ENCODE measurements at regions not wholly inside any gene's neighbourhood (a gene's known extent, or its start where the extent isn't known, plus 50 kb on each side); places are given as distances from the start of the nearest gene placed in this dataset.

GRCh38 chr5:101260857-101261256 is 357.8 kb upstream of the ST8SIA4 start:
- Histone ChIP-seq H2AFZ (ENCODE audit: low read depth, low read length) (no peak overlapping the region), H3K4me2 (ENCODE audit: insufficient read depth, low read length) (no peak overlapping the region), H3K4me3 (replicated peaks in 1 of 3; ENCODE audit: insufficient read depth in 1 of 3, low read depth in 1 of 3, low read length in 3 of 3) (no peak overlapping the region), H3K27me3 (ENCODE audit: control insufficient read depth in 2 of 2, insufficient read depth in 2 of 2, low read length in 2 of 2) (no peaks in the 10 kb centered on the region), H3K9me1 (replicated peaks; ENCODE audit: control insufficient read depth, extremely low read depth, insufficient read depth, low read length) (no peaks in the 10 kb centered on the region), H3K36me3 (ENCODE audit: control insufficient read depth in 2 of 2, extremely low read depth in 1 of 2, insufficient read depth in 2 of 2, low read length in 2 of 2) (no peaks in the 10 kb centered on the region), H3K9ac (replicated peaks; ENCODE audit: extremely low read depth, insufficient read depth, low read length) (no peak overlapping the region), H3K9me3 (replicated peaks; ENCODE audit: control insufficient read depth, insufficient read depth, low read length) (no peaks in the 10 kb centered on the region), H3K4me1 (ENCODE audit: control insufficient read depth, extremely low read depth, insufficient read depth, low read length) (no peaks in the 10 kb centered on the region), H3K79me2 (ENCODE audit: control insufficient read depth, insufficient read depth, low read length) (no peaks in the 10 kb centered on the region), H4K20me1 (replicated peaks; ENCODE audit: control insufficient read depth, extremely low read depth, insufficient read depth, low read length) (no peaks in the 10 kb centered on the region), H3K27ac (ENCODE audit: insufficient read depth, low read depth, low read length) (no peak overlapping the region)
- ChIA-PET CTCF (no interaction called here), POLR2A (no interaction called here)
- TF ChIP-seq POLR2AphosphoS5 (IDR thresholded peaks at IDR 0.05; ENCODE audit: insufficient read depth, low read depth, low read length) (no peak), FOS (IDR thresholded peaks at IDR 0.05; ENCODE audit: borderline replicate concordance, insufficient read depth, low read length) (no peak), GATA2 (IDR thresholded peaks at IDR 0.05; ENCODE audit: insufficient read depth, insufficient read length, low read depth, low read length) (no peak)
- DNase-seq (ENCODE audit: low read depth, low spot score) (no peak), FAIRE-seq (no peak)
- no TSS peak for BruUV-seq (replicated peaks)
- dilution Hi-C loops (cut with MboI; ENCODE audit: extremely low pct_ligation_motif_present, low sequenced_read_pairs) (no loop called here), intact Hi-C loops (cut with micrococcal nuclease) (no loop called here)

- Histone ChIP-seq H3K4me2 (ENCODE audit: insufficient read depth, low read length) (no peak overlapping the region), H3K9me1 (replicated peaks; ENCODE audit: control insufficient read depth, extremely low read depth, insufficient read depth, low read length) (no peaks in the 10 kb centered on the region), H3K4me3 (replicated peaks in 1 of 3; ENCODE audit: insufficient read depth in 1 of 3, low read depth in 1 of 3, low read length in 3 of 3) (no peak overlapping the region), H3K79me2 (ENCODE audit: control insufficient read depth, insufficient read depth, low read length) (no peaks in the 10 kb centered on the region), H2AFZ (ENCODE audit: low read depth, low read length) (no peak overlapping the region), H3K27me3 (ENCODE audit: control insufficient read depth in 2 of 2, insufficient read depth in 2 of 2, low read length in 2 of 2) (no peaks in the 10 kb centered on the region), H3K4me1 (ENCODE audit: control insufficient read depth, extremely low read depth, insufficient read depth, low read length) (no peaks in the 10 kb centered on the region), H4K20me1 (replicated peaks; ENCODE audit: control insufficient read depth, extremely low read depth, insufficient read depth, low read length) (no peaks in the 10 kb centered on the region), H3K36me3 (ENCODE audit: control insufficient read depth in 2 of 2, extremely low read depth in 1 of 2, insufficient read depth in 2 of 2, low read length in 2 of 2) (no peaks in the 10 kb centered on the region), H3K27ac (ENCODE audit: insufficient read depth, low read depth, low read length) (no peak overlapping the region), H3K9ac (replicated peaks; ENCODE audit: extremely low read depth, insufficient read depth, low read length) (no peak overlapping the region), H3K9me3 (replicated peaks; ENCODE audit: control insufficient read depth, insufficient read depth, low read length) (no peaks in the 10 kb centered on the region)
- dilution Hi-C loops (cut with MboI; ENCODE audit: extremely low pct_ligation_motif_present, low sequenced_read_pairs): no loop called here
- DNase-seq (ENCODE audit: low read depth, low spot score) (no peak), FAIRE-seq (no peak)
- TF ChIP-seq, protein P1, sequence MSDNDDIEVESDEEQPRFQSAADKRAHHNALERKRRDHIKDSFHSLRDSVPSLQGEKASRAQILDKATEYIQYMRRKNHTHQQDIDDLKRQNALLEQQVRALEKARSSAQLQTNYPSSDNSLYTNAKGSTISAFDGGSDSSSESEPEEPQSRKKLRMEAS (IDR thresholded peaks at IDR 0.05; ENCODE audit: insufficient read depth, insufficient read length): no peak
- intact Hi-C loops (cut with micrococcal nuclease): no loop called here
- ChIA-PET CTCF (no interaction called here), POLR2A (no interaction called here)
- no TSS peak for BruUV-seq (replicated peaks)
Observed at GRCh38 chr5:101253096-101253495, 350.0 kb upstream of the ST8SIA4 start.
